Kidney glomerular epithelial cell (primary cell): ENCODE measurements at regions not wholly inside any gene's neighbourhood (a gene's known extent, or its start where the extent isn't known, plus 50 kb on each side); places are given as distances from the start of the nearest gene placed in this dataset.
"Not testable (repeated sequence)": the region's sequence is repeated elsewhere in the genome, so short reads cannot be mapped to it uniquely, and the experiment has no call there.

Source experiments
- DNase-seq: peaks from one replicate; lab custom pipeline; 2025; lab: John Stamatoyannopoulos, UW

DNA sequence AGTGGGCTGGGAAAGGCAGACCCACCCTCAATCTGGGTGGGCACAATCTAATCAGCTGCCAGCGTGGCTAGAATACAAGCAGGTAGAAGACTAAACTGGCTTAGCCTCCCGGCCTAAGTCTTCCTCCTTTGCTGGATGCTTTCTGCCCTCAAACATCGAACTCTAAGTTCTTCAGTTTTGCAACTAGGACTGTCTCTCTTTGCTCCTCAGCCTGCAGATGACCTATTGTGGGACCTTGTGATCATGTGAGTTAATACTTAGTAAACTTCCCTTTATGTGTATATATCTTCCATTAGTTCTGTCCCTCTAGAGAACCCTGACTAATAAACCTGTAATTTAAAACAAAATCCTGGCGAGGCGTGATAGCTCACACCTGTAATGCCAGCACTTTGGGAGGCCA is 51.8 kb upstream of the SLC39A8 start:
- not testable (repeated sequence) for DNase-seq

DNA sequence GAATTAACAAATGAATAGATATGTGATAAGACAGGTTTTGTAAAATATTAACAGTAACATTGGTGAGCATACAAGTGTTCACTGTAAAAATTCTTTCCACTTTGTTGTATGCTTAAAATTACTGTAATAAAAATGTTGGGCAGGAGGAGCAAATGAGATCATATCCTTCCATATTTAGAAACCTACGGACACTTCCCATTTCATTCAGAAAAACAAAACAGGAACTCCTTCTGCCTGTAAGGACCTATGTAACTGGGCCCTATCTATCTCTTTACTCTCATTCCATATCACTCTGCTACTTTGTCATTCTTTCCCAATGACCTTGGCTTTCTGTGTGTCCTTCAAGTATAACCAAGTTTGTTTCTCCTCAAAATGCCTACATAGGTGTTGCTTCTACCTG is 53.7 kb upstream of the SLC39A8 start:
- no peak for DNase-seq

DNA sequence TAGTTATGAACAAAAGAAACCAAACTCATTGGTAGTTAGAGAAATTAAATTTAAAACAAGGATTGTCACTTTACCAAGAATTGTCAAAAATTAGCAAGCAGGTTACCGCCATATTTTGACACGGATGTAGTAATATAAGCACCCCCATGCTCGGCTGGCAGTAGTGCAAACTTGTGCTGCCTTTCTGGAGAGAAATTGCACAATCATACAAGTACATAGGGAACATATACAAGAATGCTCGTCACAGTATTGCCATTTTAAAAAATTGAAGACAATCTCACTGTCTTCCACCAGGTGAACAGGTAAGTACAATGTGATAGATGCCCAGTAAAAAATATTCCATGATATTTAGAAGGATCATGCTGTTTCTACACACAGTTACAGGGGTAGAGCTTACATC is 55.6 kb upstream of the SLC39A8 start:
- DNase-seq, result no peak

DNA sequence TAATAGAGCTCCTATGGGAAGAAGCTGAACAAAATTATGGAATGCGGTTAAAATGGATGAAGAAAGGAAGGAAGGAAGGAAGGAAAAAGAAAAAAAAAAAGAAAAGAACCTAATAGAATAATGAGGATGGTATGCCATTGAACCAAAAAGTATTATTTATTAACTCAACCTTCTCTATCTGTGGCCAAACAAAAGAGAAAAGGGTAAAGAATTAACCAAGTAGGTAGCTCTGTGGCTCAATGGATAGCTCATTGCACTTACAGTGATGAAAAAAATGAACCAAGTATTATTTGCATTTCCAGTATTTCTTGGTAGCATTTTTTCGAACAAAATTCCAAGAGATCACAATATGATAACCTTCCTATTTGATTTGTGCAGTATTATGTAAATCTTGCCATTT is 56.9 kb upstream of the SLC39A8 start:
- DNase-seq, result no peak

DNA sequence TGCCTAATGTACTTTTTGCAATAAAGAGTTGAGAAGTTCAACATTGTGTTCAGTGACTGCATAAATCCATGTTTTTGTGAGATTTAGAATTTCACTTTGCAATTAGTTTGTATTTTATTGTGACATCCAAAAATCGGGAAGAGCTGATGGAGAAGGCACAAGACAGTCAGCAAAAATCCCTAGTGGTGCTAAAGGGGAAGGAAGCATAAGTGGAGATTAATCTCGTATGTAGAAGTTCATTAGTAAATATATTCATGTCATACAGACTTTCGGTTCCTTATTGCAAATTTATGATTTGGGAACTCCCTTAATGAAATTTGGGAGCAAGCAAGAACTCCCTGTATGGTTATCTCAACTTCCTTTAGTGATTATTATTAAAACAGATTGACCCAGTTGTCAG is 57.8 kb upstream of the SLC39A8 start:
- no peak for DNase-seq

DNA sequence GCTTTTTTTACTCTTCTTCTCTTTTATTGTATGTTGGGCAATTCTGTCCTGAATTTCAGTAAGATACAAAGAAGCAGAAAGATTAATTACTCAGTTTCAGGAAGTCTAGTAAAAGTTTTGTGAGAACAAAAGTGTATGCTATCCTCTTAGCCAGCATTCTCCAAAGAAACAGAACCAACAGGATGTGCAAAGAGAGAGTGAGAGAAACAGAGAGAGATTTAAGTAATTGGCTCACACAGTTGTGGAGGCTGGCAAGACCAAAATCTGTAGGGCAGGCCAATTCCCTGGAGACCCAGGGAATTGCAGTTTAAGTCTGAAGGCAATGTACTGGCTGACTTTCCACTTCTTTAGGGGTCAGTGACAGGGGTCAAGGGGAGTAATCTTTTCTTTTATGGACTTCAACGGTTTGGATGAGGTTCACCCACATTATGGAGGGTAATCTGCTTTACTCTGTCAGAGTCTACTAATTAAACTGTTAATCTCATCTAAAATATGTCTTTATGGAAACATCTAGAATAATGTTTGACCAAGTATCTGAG is 59.2 kb upstream of the SLC39A8 start:
- DNase-seq, result no peak

DNA sequence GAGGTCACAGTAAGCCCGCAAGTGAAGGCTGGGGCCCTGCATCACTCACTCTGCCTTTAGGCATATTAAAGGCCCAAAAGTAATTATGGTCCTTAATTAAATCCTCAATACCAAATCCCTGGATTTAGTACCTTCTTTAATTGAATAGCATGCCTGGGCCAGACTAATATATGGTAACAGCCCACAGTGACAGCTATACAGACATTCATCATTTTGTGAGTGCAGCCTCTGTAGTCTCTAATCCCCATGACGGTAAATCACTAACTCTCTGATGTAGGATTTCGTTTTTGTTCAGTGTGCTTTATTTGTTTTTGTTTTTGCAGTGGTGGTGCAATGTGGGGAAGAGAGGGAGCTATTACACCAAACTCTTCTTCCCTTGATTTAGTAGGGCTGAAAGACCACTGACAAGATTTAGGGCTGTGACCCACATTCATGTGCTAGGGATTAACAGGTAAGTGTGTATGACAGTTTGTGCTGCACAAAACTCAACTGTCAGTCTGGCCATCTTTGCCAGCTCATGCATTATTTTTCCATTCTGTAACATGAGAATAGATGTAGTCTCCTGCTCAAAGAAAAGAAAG is 60.6 kb upstream of the SLC39A8 start:
- no peak for DNase-seq

DNA sequence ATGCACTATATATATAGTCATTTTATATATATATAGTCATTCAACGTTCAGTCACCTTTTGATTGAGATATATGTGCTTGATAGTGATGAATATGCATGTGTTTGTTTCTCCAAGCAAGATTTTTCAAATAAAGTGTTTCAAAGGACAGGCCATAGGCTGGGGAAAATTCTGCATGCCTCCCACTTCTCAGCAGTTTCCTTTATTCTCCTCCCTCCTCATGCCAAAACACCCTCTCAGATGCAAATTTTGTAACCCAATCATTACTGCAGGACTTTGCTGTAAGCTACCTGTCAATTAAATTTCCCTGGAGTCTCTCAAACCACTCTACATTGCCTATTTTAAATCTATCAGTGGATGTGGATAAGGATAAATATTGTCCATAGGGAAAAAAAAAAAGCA is 65.6 kb upstream of the SLC39A8 start:
- DNase-seq, result not testable (repeated sequence)

DNA sequence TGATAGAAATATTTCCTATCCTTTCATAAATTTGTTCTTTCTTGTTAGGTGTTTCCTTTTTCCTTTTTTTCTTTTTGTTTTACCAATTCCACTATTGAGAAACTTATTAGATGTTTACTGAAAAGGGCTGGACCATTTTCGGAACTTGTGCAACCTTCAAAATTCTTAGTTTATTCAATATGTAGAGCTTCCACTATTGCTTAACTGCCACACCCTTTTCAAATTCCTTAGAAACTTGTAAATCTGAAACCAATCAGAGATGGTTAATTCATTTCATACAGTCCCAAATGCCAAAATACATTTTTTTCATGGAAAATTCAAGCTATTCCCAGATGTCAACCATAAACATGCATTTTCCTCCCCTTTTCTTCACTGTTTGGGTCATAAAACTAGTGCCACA is 66.1 kb upstream of the SLC39A8 start:
- DNase-seq, result no peak

DNA sequence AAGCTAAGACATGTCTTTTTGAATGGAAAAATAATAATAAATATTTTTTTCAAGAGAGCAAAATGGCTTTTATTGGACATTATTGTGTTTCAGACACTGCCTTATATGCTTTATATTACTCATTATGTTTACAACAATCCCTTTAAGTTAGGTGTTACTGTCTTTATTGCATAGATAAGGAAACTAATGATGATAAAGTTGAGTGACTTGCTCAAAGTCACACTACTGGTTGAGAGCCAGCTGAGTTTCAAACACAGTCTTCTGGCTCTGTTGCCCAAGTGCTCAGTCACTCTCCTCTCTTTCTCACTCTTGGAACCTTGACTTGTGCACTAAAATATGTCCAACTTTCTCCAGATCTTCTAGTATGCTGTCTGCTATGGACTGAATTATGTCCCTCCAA is 71.5 kb upstream of the SLC39A8 start:
- no peak for DNase-seq

DNA sequence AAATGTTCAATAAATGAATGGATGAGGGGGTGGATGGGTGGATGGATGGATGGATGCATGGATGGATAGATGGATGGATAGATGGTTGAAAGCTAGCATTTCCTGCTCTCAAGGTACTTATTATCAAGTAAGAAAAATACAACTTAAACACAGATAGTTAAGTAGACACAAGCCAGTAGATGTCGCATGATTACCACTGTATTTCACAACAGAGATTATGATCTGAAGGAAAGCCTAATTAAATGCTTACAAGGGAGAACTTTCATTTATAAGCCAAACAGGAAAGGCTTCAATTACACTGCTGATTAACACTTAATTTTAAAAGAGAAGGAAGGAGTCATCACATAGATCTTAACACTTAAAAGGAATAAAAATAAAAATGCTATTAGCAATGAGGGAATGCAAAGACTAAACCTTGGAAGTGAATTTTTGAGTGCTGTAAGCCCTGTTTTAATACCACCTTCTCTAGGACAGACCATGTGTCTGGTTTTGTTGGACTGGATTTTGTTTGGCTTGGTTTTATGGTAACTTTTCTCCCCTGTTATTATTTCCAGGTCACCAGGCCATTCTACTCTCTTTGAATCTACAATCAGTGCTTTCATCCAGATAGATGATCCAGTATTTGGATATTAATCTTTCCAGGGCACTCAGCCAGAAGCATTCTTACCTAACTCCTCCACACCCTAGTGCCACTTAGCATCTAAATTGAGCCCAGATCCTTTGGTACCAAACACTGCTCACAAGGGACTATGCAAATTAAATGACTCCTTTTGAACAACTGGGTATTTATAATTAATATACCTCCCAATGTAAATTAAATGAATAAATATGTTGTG is 75.5 kb upstream of the SLC39A8 start:
- DNase-seq, result no peak

DNA sequence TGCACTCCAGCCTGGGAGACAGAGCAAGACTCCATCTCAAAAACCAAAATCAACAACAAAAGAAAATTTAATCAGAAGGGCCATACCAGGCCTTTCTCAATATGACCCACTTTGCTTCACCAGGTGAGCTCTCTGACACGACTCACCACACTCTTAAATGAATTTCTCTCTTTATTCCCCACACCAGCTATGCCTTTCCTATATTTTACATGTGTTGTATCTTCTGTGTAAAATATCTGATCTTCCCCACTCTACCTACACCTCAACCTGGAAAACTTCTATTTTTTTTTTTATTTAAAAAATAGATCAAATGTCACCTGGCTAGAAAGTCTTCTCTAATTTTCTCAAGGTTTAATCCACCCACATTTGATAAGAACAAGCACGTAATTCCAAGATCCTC is 77.6 kb upstream of the SLC39A8 start:
- no peak for DNase-seq

DNA sequence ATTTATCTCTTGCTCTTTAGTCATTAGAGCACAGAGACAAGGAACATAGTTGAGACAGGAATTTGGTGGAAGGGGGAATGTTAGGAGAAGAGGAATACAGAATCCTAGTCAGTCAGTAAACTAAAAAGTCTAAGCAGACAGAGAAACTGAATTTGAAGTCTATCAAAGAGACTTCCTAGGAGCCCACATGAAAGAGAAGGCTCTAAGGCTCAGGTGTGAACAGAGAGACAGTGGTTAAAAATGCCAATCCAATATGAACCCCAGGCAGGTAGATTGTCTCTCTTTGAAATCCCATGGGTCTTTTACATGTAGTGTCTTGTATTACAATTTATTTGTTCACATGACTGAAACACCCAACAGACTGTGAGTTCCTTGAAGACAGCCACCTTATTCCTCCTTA is 77.8 kb upstream of the NFKB1 start:
- no peak for DNase-seq

DNA sequence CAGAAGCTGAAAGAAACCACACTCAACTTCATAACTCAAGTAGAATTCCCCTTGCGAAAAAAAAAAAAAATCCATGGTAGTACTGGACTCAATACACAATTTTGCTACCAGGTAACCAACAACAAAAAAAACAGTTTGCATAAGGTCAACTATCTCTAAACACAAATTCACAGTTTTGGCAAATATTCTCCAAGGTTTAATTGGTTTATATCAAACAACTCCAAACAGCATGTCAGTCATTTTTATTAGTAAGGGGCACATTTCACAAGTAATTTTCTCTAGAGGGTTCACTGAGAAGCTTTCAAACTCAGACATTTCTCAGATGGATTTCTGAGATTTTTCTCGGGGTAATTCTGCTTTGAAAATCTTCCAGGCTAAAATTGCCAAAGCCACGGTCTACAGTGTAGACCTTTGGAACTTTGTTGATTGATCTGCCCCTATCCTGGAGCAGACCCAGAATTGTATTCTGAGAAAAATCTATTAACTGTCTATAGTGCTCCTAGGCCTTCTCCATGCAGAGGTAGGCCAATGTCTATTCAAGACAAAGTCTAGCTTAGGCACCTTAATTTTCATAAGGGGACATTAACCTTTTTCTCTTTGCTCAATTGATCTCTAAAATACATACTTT is 73.7 kb upstream of the NFKB1 start:
- no peak for DNase-seq

DNA sequence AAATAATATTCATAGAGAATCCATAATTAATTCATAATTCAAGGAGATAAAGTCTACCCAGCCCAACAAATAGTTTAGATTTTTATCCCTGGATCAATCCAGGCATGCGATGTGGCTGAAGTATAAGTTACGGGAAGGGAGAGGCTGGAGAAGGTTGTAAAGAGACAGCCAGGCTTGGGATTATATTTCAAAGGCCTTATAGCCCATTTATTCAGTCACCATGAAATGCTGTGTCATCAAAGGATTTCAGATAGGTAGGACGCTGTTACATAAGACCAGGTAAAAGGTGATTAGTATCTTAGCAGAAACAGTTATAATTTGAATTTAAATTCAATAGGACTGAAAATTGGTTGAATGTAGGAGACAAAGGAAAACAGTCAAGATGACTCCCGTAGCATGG is 73.0 kb upstream of the NFKB1 start:
- DNase-seq, result no peak

DNA sequence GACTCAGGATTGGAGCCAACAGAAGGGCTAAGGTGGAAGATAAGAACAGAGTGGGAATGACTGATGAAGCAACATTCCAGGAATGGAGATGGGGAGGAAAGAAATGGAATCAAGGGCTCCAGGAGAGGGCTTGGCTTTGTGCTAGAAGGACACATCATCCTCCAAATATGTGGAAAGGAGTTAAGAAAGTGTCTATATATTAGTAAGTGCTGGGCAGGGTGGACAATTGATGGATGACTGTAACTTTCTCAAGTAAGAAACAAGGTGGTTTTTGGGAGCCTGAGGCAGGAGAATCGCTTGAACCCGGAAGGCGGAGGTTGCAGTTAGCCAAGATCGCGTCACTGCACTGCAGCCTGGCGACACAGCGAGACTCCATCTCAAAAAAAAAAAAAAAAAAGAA is 71.6 kb upstream of the NFKB1 start:
- DNase-seq, result peak; percentile 78

DNA sequence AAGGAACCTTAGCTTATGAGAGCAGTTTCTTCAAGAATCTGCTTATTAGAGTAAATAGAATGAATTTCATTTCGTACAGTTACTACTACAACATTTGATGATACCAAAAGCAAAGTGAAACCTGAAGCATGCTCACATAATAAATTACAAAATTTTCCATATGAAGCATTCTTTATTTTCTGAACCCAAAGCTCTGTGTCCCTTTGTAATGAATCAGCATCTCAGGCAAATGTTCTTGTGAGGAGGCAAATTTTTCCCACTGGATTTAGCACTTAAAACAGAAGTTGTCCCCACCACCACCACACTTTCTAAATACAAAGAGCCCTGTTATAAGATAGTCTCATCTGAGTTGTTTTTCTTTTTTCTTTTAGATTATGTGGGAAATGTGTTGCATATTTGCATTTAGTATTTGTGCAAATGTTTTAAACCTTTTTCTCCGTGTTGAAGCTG is 70.7 kb upstream of the NFKB1 start:
- DNase-seq, result no peak

DNA sequence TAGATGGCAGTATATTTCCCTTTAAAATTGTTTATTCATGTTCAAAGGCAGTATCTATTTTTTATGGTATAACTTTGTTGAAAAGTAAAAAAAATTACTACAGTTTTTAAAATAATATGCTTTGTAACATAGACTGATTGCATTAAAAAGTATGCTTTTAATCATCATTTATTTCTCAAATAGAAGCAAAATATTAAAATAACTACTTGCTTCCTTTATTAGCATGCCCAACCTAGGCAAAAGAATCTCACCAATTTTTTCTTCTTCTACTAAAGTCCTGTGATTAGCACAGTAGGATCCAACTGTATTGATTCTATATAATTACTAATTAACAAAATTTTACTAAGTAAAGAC is 69.6 kb upstream of the NFKB1 start:
- DNase-seq, result no peak

DNA sequence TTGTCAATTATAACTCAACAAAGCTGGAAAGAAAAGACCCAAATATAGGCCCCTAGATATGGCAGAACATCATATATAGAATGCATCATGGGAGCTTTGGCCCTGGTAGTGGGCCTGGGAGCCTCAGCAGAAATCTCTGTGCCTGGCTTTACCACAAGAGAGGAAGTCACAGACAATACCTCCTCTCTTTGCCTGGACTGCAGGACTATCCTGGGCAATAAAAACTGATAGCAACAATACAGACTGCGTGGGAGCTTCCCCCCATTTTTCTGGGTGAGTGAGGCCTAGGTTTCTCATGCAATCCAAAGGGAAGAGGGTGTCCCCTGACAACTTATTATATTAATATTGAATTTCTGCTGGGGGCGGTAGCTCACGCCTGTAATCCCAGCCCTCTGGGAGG is 64.0 kb upstream of the NFKB1 start:
- DNase-seq, result no peak

DNA sequence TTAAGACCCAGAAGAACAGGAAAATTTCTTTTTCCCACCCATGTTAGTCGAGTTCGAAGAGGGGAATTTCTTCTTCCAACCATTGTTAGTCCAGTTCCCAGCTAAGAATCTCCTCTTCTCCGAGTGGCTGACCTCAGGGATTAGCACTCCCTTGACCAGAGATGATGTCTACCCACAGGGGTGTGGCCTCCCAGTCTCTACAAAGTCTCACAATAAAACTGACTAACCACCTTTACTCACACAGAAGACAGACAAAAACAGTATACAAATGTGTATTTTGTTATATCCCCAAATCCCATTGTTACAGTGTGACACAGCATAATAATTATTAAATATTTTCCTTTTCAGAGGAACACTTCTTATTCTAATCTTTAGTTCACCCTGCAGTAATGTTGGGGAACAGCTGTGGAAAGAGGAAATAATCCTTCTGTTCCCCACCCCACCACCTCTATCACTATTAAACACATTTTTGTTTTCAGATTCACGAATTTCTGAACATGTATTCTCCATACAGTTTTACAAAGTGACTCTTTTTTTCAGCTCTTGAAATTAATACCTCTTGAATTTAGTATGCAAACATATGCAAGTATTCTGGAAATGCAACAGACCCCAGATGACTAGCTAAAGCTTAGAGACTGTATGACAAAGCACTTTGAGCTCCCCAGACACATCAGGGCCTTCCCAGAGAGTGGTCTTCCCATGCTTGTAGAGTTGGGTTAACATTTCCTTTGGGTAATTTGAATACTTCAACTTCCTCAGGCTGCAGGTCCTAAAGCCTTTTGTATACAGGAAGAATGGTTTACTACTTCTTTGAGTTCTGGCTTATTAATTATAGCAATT is 62.5 kb upstream of the NFKB1 start:
- peak; percentile 73 for DNase-seq

DNA sequence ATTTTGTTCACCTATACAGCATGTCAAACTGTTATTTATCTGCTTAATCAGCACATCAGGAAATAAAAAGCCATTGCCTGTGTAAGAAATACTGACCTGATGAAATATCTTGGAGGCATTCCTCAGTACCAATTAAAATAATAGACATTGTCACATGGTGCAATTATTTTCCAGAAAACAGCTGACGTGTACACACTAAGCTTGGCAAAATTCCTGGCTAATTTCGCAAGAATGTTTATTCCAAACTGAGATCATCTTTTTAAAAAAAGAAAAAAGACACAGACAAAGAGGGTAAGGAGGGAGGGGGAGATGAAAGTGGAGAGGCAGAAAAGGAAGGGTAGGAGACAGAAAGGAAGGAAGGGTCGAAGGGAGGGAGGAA is 61.9 kb upstream of the NFKB1 start:
- peak; percentile 90 for DNase-seq

DNA sequence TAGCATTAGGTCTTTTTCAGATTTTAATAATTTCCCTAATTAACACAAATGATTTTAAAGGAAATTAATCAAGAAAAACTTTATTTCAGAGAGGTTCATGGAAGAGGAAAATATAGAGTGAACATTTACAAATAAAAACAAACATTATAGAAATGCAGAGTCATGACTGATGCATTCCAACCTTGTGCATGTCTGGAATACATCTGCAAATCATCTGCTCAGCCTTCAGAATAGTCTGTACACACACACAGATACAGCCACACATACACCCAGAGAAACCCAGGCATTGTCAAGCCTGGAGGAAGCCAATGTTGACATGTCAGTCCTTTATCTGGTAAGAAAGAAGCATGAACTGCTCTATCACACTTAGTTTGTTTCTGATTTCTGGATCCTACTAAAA is 61.3 kb upstream of the NFKB1 start:
- DNase-seq, result peak; percentile 63
